SK-N-SH (cell line): ENCODE measurements at regions not wholly inside any gene's neighbourhood (a gene's known extent, or its start where the extent isn't known, plus 50 kb on each side); places are given as distances from the start of the nearest gene placed in this dataset.

Experiments used
- CTCF ChIA-PET: fragments of 300-600, 350-600 bp; formaldehyde crosslinking; extraction: SDS; loops from one replicate; lab custom pipeline; 2021; lab: Yijun Ruan, JAX
- POLR2A ChIA-PET: fragments of 350-600 bp; sonication (Branson Sonifier 250); formaldehyde crosslinking; extraction: SDS; loops from one replicate; lab custom pipeline; 2020; ENCODE audit warnings: antibody characterized with exemption, inconsistent platforms; lab: Yijun Ruan, JAX
- DNase-seq: peaks from one replicate; pipeline ENCODE4 v3.0.0; 2012
- H2AFZ ChIP-seq: fragments of 200-600 bp; sonication (generic); 2 replicates; pipeline ENCODE4 v1.8.1; 2016; ENCODE audit warnings: antibody characterized with exemption, mild to moderate bottlenecking, low read depth
- H3F3A ChIP-seq: fragments of 200-600 bp; sonication (generic); replicated peaks from 2 replicates; pipeline ENCODE3; 2016; ENCODE audit warnings: antibody characterized with exemption, mild to moderate bottlenecking; ENCODE audit not compliant: insufficient read depth
- H3K27ac ChIP-seq, 2 experiments: fragments of 200-500 bp in 1 of 2; fragments of 200-600 bp in 1 of 2; sonication (Bioruptor generic) in 1 of 2; sonication (generic), shearing (Covaris generic) in 1 of 2; 2 replicates each; pipeline versions ENCODE4 v1.5.1 to v1.6.1; 2014 to 2016; ENCODE audit warnings: low read depth in 2 of 2, inconsistent platforms in 1 of 2, low read length in 1 of 2, mild to moderate bottlenecking in 1 of 2, mixed read lengths in 1 of 2
- H3K27me3 ChIP-seq: fragments of 200-600 bp; sonication (generic), shearing (Covaris generic); 2 replicates; pipeline ENCODE4 v1.6.1; 2016; ENCODE audit warnings: mixed run types; ENCODE audit not compliant: insufficient read depth
- H3K36me3 ChIP-seq, 2 experiments: fragments of 200-500 bp in 1 of 2; fragments of 200-600 bp in 1 of 2; sonication (Bioruptor generic) in 1 of 2; sonication (generic) in 1 of 2; replicated peaks in 1 of 2; 2 replicates each; pipeline versions ENCODE3 to v1.5.1; 2014 to 2016; ENCODE audit warnings: low read length in 1 of 2, mild to moderate bottlenecking in 1 of 2; ENCODE audit not compliant: insufficient read depth in 2 of 2, control insufficient read depth in 1 of 2
- H3K4me1 ChIP-seq, 2 experiments: fragments of 200-500 bp in 1 of 2; fragments of 200-600 bp in 1 of 2; sonication (Bioruptor generic) in 1 of 2; sonication (generic), shearing (Covaris generic) in 1 of 2; 2 replicates each; pipeline versions ENCODE4 v1.5.1 to v1.6.1; 2014 to 2016; ENCODE audit warnings: low read depth in 1 of 2, low read length in 1 of 2, mixed run types in 1 of 2; ENCODE audit not compliant: insufficient read depth in 2 of 2, control insufficient read depth in 1 of 2
- H3K4me2 ChIP-seq: fragments of 200-600 bp; sonication (generic), shearing (Covaris generic); 2 replicates; pipeline ENCODE4 v1.6.1; 2017; ENCODE audit warnings: mixed run types
- H3K4me3 ChIP-seq, 2 experiments: fragments of 200-500 bp in 1 of 2; fragments of 200-600 bp in 1 of 2; sonication (Bioruptor generic) in 1 of 2; sonication (generic), shearing (Covaris generic) in 1 of 2; 2 replicates each; pipeline versions ENCODE4 v1.5.1 to v1.8.1; 2014 to 2016; ENCODE audit warnings: low read depth in 2 of 2, inconsistent platforms in 1 of 2, low read length in 1 of 2, mild to moderate bottlenecking in 1 of 2, mixed read lengths in 1 of 2, moderate library complexity in 1 of 2
- H3K79me2 ChIP-seq: fragments of 200-600 bp; sonication (generic); 2 replicates; pipeline ENCODE4 v1.8.1; 2017; ENCODE audit warnings: mild to moderate bottlenecking; ENCODE audit not compliant: insufficient read depth
- H3K9ac ChIP-seq: fragments of 200-600 bp; sonication (generic); 2 replicates; pipeline ENCODE4 v1.6.1; 2017; ENCODE audit warnings: mixed run types
- H3K9me2 ChIP-seq: fragments of 200-600 bp; sonication (generic); 2 replicates; pipeline ENCODE4 v1.6.1; 2017; ENCODE audit warnings: mixed run types
- H3K9me3 ChIP-seq: fragments of 200-600 bp; sonication (generic); 2 replicates; pipeline ENCODE4 v1.6.1; 2017; ENCODE audit warnings: mixed run types, mild to moderate bottlenecking, moderate library complexity
- H4K20me1 ChIP-seq: fragments of 200-600 bp; sonication (generic); 2 replicates; pipeline ENCODE4 v1.6.1; 2017; ENCODE audit warnings: mild to moderate bottlenecking, mixed run types; ENCODE audit not compliant: insufficient read depth
- CTCF ChIP-seq: fragments of 200-600 bp; sonication (generic); IDR thresholded peaks from 2 replicates; pipeline ENCODE4 v1.6.1; 2017; ENCODE audit warnings: antibody characterized with exemption, mild to moderate bottlenecking, moderate library complexity
- ELF1 ChIP-seq: IDR thresholded peaks from 2 replicates; pipeline ENCODE4 v1.4.0; 2012
- EZH2phosphoT487 ChIP-seq: fragments of 200-600 bp; sonication (generic); IDR thresholded peaks from 2 replicates; pipeline ENCODE4 v1.6.1; 2017; ENCODE audit warnings: low read depth, mixed run types, mild to moderate bottlenecking, antibody characterized with exemption, moderate library complexity, borderline replicate concordance
- FOSL2 ChIP-seq: IDR thresholded peaks from 2 replicates; pipeline ENCODE4 v1.4.0; 2012; ENCODE audit warnings: low read depth, mild to moderate bottlenecking, moderate library complexity, borderline replicate concordance
- FOXM1 ChIP-seq: IDR thresholded peaks from 2 replicates; pipeline ENCODE4 v1.4.0; 2012; ENCODE audit warnings: low read depth, mild to moderate bottlenecking
- IRF3 ChIP-seq: fragments of 150-350 bp; IDR thresholded peaks from 2 replicates; pipeline ENCODE4 v1.6.1; 2016; ENCODE audit warnings: mild to moderate bottlenecking, low read depth, low read length
- MXI1 ChIP-seq: IDR thresholded peaks from 2 replicates; pipeline ENCODE4 v1.6.1; 2012; ENCODE audit warnings: mild to moderate bottlenecking, low read depth, low read length, improper control_type of control experiment
- NFIC ChIP-seq: IDR thresholded peaks from 2 replicates; pipeline ENCODE4 v1.4.0; 2012; ENCODE audit warnings: borderline replicate concordance
- NRF1 ChIP-seq: IDR thresholded peaks from 2 replicates; pipeline ENCODE4 v1.6.1; 2012; ENCODE audit warnings: low read depth, mild to moderate bottlenecking, low read length
- PBX3 ChIP-seq: IDR thresholded peaks from 2 replicates; pipeline ENCODE4; 2012
- RAD21 ChIP-seq: IDR thresholded peaks from 2 replicates; pipeline ENCODE4 v1.6.1; 2012; ENCODE audit warnings: mild to moderate bottlenecking, low read length
- REST ChIP-seq: IDR thresholded peaks from 2 replicates; pipeline ENCODE4 v1.6.1; 2012; ENCODE audit warnings: mild to moderate bottlenecking, low read depth, low read length, moderate library complexity
- TAF1 ChIP-seq: IDR thresholded peaks from 2 replicates; pipeline ENCODE4 v1.6.1; 2012; ENCODE audit warnings: low read depth, mild to moderate bottlenecking, low read length, moderate library complexity, borderline replicate concordance
- TCF12 ChIP-seq: IDR thresholded peaks from 2 replicates; pipeline ENCODE4 v1.4.0; 2012
- ZBTB33 ChIP-seq: IDR thresholded peaks from 2 replicates; pipeline ENCODE4 v1.4.0; 2012; ENCODE audit warnings: low read depth, borderline replicate concordance
- WGBS: methylation state at CpG from one replicate; pipeline ENCODE4 v1.1.6; 2017; ENCODE audit warnings: low lambda C conversion rate; 5-methylcytosine and 5-hydroxymethylcytosine counted together

- no peak overlapping the region for H2AFZ ChIP-seq
- DNase-seq: no peak
- CTCF ChIA-PET: no interaction called here
- 34% methylated on average over 2 of the region's 2 CpGs for WGBS
- POLR2A ChIA-PET: no interaction called here
- H3K27me3 ChIP-seq: no peaks in the 10 kb centered on the region
- TF ChIP-seq FOXM1 (no peak), CTCF (no peak), NFIC (no peak), PBX3 (no peak), TAF1 (no peak), RAD21 (no peak), NRF1 (no peak), ZBTB33 (no peak), MXI1 (no peak), FOSL2 (no peak), REST (no peak), ELF1 (no peak), IRF3 (no peak), EZH2phosphoT487 (no peak), TCF12 (no peak)
- H3K4me3 ChIP-seq: no peak overlapping the region
- no peaks in the 10 kb centered on the region for H3K9me3 ChIP-seq
- H3K4me1 ChIP-seq: no peaks in the 10 kb centered on the region
- H3K9ac ChIP-seq: no peak overlapping the region
- no peak overlapping the region for H3K27ac ChIP-seq
- no peaks in the 10 kb centered on the region for H3K9me2 ChIP-seq
- H3K79me2 ChIP-seq: no peaks in the 10 kb centered on the region
- no peaks in the 10 kb centered on the region for H3F3A ChIP-seq
- H3K36me3 ChIP-seq: no peaks in the 10 kb centered on the region
- H3K4me2 ChIP-seq: no peak overlapping the region
- no peaks in the 10 kb centered on the region for H4K20me1 ChIP-seq
These were observed 89.9 kb upstream of the AMN1 start for GRCh38 chr12:31818623-31819268.
